Common myeloid progenitor, CD34-positive (primary cell): ENCODE measurements at regions not wholly inside any gene's neighbourhood (a gene's known extent, or its start where the extent isn't known, plus 50 kb on each side); places are given as distances from the start of the nearest gene placed in this dataset.

Experiments used
- CTCF ChIA-PET: fragments of 350-600 bp; sonication (Branson Sonifier 250); formaldehyde crosslinking; loops from one replicate; lab custom pipeline; 2021; ENCODE audit warnings: antibody characterized with exemption; lab: Charles Lee
- POLR2A ChIA-PET: fragments of 350-600 bp; sonication (Branson Sonifier 250); formaldehyde crosslinking; loops from one replicate; lab custom pipeline; 2021; ENCODE audit warnings: antibody characterized with exemption; lab: Charles Lee
- DNase-seq, 3 donors: peaks; one replicate each; pipeline versions ENCODE4 v3.0.0 to v3.0.0-alpha.2; 2013
- H3K27ac ChIP-seq, 2 experiments: 1 replicate in 1 of 2; 2 replicates in 1 of 2; pipeline ENCODE4 v1.7.0; 2013; ENCODE audit warnings: inconsistent platforms in 2 of 2, low read length in 2 of 2, mild to moderate bottlenecking in 2 of 2, low read depth in 1 of 2, moderate library complexity in 1 of 2; ENCODE audit not compliant: severe bottlenecking in 2 of 2, insufficient read depth in 1 of 2, poor library complexity in 1 of 2
- H3K27me3 ChIP-seq, 5 experiments: replicated peaks in 2 of 5; 1 replicate in 3 of 5; 2 replicates in 2 of 5; pipeline versions ENCODE4 v1.6.1 to v1.7.0; 2013; ENCODE audit warnings: low read length in 4 of 5, mild to moderate bottlenecking in 2 of 5, moderate library complexity in 2 of 5, inconsistent platforms in 1 of 5; ENCODE audit not compliant: insufficient read depth in 5 of 5, control insufficient read depth in 4 of 5
- H3K36me3 ChIP-seq, 4 experiments: 1 replicate in 2 of 4; 2 replicates in 2 of 4; pipeline versions ENCODE4 v1.6.1 to v1.7.0; 2013; ENCODE audit warnings: low read length in 3 of 4, control low read depth in 1 of 4, mild to moderate bottlenecking in 1 of 4; ENCODE audit not compliant: control insufficient read depth in 4 of 4, insufficient read depth in 4 of 4
- H3K4me1 ChIP-seq, 4 experiments: 1 replicate in 3 of 4; 2 replicates in 1 of 4; pipeline versions ENCODE4 v1.6.1 to v1.7.1; 2013; ENCODE audit warnings: low read length in 3 of 4, mild to moderate bottlenecking in 3 of 4, control low read depth in 1 of 4, inconsistent platforms in 1 of 4, moderate library complexity in 1 of 4; ENCODE audit not compliant: control insufficient read depth in 4 of 4, insufficient read depth in 4 of 4; ENCODE audit errors: control extremely low read depth in 1 of 4
- H3K4me3 ChIP-seq, 7 experiments: 1 replicate in 4 of 7; 2 replicates in 3 of 7; pipeline versions ENCODE4 v1.5.1 to v1.7.0; 2013; ENCODE audit warnings: mild to moderate bottlenecking in 7 of 7, low read length in 6 of 7, moderate library complexity in 6 of 7, inconsistent platforms in 2 of 7, low read depth in 2 of 7, control low read depth in 1 of 7; ENCODE audit not compliant: insufficient read depth in 4 of 7, control insufficient read depth in 1 of 7; ENCODE audit errors: extremely low read depth in 1 of 7
- H3K9me3 ChIP-seq, 5 experiments: 1 replicate in 4 of 5; 2 replicates in 1 of 5; pipeline versions ENCODE4 v1.6.1 to v1.7.1; 2013; ENCODE audit warnings: low read length in 4 of 5, mild to moderate bottlenecking in 2 of 5, inconsistent platforms in 1 of 5, low read depth in 1 of 5, moderate library complexity in 1 of 5; ENCODE audit not compliant: control insufficient read depth in 4 of 5, insufficient read depth in 2 of 5; ENCODE audit errors: control extremely low read depth in 1 of 5
- WGBS: methylation state at CpG from one replicate; pipeline ENCODE4 v1.1.5; 2013; ENCODE audit not compliant: insufficient coverage; 5-methylcytosine and 5-hydroxymethylcytosine counted together

DNA sequence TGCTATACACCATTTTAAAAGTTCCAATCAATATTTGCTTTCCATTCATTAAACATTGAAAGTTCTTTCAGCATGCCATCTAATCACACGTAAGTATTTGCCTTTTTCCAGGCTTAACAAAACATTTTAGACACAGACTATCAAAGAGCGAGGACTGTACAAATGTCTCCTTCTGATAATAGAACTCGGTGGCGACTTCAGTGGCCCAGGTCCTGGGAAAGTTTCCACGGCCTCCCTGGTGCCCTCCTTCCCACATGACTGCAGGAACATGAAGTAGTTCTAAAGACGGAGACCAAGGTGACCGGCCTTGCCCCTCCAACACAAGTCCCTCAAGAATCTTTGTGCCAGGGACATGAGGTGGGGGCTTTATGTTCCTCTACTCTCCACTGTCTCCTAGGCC lies 174.6 kb upstream of the KBTBD8 start:
- POLR2A ChIA-PET: no interaction called here
- Histone ChIP-seq H3K4me3 (no peak overlapping the region), H3K27me3 (no peaks in the 10 kb centered on the region), H3K9me3 (no peaks in the 10 kb centered on the region), H3K4me1 (no peaks in the 10 kb centered on the region), H3K36me3 (no peaks in the 10 kb centered on the region), H3K27ac (no peak overlapping the region)
- 100% methylated on average over 7 of the region's 7 CpGs for WGBS
- CTCF ChIA-PET: interaction anchor here (0.6 to 13.3 kb wide), 6 partner anchors 14 to 571 kb away, joined by 3 to 160 read pairs (median 20); no protein-coding TSS in a partner anchor
- no peak for DNase-seq

- no peak for DNase-seq
- H3K9me3 ChIP-seq: no peaks in the 10 kb centered on the region
- POLR2A ChIA-PET: no interaction called here
- no peak overlapping the region for H3K27ac ChIP-seq
- H3K27me3 ChIP-seq: no peaks in the 10 kb centered on the region
- no peak overlapping the region for H3K4me3 ChIP-seq
- H3K4me1 ChIP-seq: no peaks in the 10 kb centered on the region
- H3K36me3 ChIP-seq: no peaks in the 10 kb centered on the region
- WGBS: 100% methylated on average over 4 of the region's 4 CpGs
- CTCF ChIA-PET: interaction anchor here (1.1 to 13.3 kb wide), 2 partner anchors 549 to 573 kb away, joined by 3 to 160 read pairs; no protein-coding TSS in a partner anchor
These were observed 172.7 kb upstream of the KBTBD8 start for GRCh38 chr3:66825375-66825774.

- Histone ChIP-seq H3K4me1 (no peaks in the 10 kb centered on the region), H3K9me3 (no peaks in the 10 kb centered on the region), H3K36me3 (no peaks in the 10 kb centered on the region), H3K27me3 (no peaks in the 10 kb centered on the region), H3K27ac (no peak overlapping the region), H3K4me3 (no peak overlapping the region)
- ChIA-PET POLR2A (no interaction called here), CTCF (interaction anchor here (1.0 kb wide), 1 partner anchor 420 kb away, joined by 4 read pairs; no protein-coding TSS in a partner anchor)
- DNase-seq: no peak
- 94% methylated on average over 2 of the region's 6 CpGs for WGBS
These were observed 170.4 kb upstream of the KBTBD8 start for GRCh38 chr3:66827726-66828125.

DNA sequence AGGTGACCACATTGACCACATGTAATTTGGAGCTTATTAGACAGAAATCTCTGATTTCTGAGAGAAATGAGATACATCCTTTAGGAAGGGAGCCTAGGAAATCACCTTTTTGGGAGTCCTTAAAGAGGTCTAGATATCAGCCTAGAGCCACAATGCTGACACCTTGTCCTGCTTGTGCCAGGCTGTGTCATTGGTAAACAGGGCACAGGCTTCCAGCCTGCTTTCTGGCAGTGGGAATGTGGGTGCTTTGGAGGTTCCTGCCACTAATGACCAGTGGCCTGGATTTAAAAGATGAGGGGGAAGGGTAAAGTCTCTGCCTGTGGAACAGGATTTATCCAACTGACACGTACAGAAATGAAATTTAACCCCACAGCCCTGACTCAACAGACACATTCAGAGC lies 169.8 kb upstream of the KBTBD8 start:
- Histone ChIP-seq H3K4me3 (no peak overlapping the region), H3K4me1 (no peaks in the 10 kb centered on the region), H3K36me3 (no peaks in the 10 kb centered on the region), H3K27ac (no peak overlapping the region), H3K9me3 (no peaks in the 10 kb centered on the region), H3K27me3 (no peaks in the 10 kb centered on the region)
- CTCF ChIA-PET: interaction anchor here (1.0 to 1.6 kb wide), 3 partner anchors 10 to 420 kb away, joined by 3 to 4 read pairs (median 3); no protein-coding TSS in a partner anchor
- no peak for DNase-seq
- POLR2A ChIA-PET: no interaction called here
- no CpG with 5 or more reads among the region's 1 CpG for WGBS

GRCh38 chr3:66830301-66830700 lies 167.8 kb upstream of the KBTBD8 start:
- no peaks in the 10 kb centered on the region for H3K4me1 ChIP-seq
- H3K27ac ChIP-seq: no peak overlapping the region
- no peaks in the 10 kb centered on the region for H3K36me3 ChIP-seq
- POLR2A ChIA-PET: no interaction called here
- no peaks in the 10 kb centered on the region for H3K27me3 ChIP-seq
- no peaks in the 10 kb centered on the region for H3K9me3 ChIP-seq
- 80% methylated on average over 3 of the region's 3 CpGs for WGBS
- CTCF ChIA-PET: interaction anchor here (2.0 kb wide), 1 partner anchor 8 kb away, joined by 10 read pairs; no protein-coding TSS in a partner anchor
- H3K4me3 ChIP-seq: no peak overlapping the region
- DNase-seq: no peak

DNA sequence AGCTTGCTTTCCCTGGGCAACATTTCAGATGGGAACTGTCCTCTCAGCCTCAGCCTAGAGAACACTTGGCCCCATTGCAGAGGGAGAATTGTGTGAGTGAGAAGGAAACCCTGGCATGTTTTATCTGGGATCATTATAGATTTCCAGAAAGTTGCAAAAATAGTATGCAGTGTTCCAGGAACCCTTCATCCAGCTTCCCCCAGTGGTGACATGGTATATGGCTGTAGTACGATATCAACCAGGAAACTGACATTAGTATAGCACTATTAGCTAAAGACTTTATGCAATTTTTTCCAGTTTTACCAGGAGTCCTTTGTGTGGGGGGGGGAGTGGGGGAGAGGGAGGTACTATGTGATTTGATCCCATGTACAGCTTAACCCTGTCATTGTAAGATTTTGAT lies 166.2 kb upstream of the KBTBD8 start:
- POLR2A ChIA-PET: no interaction called here
- Histone ChIP-seq H3K4me3 (no peak overlapping the region), H3K36me3 (no peaks in the 10 kb centered on the region), H3K27ac (no peak overlapping the region), H3K9me3 (no peaks in the 10 kb centered on the region), H3K27me3 (no peaks in the 10 kb centered on the region), H3K4me1 (no peaks in the 10 kb centered on the region)
- WGBS: no CpG with 5 or more reads among the region's 1 CpG
- CTCF ChIA-PET: interaction anchor here (0.8 to 2.0 kb wide), 4 partner anchors 10 to 555 kb away, joined by 3 to 10 read pairs (median 4); no protein-coding TSS in a partner anchor
- no peak for DNase-seq

DNA sequence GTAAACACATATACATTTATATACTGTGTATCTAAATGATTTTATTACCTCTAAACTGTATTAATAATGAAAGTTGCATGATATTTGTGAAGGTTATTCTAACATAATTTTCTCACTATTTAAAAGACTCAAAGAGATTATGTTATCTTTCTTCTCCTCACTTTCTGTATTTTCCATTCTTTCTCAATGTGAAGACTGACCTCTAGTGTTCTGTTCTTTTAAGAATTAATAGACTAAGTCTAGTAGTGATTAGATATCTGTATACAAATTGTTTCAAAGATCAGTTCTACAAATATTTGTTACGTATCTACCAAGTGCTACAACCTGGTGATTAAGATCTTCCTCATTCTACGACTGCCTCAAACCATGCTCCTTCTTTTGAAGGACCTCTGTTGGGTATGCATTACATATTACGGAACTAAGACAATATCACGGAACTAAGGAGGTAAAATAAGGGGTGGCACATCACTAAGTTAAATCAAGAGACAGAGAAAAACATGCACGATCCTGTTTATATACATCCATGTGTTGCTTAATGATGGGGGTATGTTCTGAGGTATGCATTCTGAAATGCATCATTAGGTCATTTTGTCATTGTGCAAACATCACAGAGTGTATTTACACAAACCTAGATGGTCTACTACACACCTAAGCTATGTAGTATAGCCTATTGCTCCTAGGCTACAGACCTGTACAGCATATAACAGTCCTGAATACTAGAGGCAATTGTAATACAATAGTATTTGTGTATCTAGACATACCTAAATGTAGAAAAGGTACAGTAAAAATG lies 161.5 kb upstream of the KBTBD8 start:
- ChIA-PET CTCF (no interaction called here), POLR2A (no interaction called here)
- H3K4me3 ChIP-seq: no peak overlapping the region
- no peaks in the 10 kb centered on the region for H3K9me3 ChIP-seq
- 100% methylated on average over 1 of the region's 5 CpGs for WGBS
- H3K36me3 ChIP-seq: no peaks in the 10 kb centered on the region
- H3K27me3 ChIP-seq: no peaks in the 10 kb centered on the region
- no peak for DNase-seq
- H3K4me1 ChIP-seq: no peaks in the 10 kb centered on the region
- no peak overlapping the region for H3K27ac ChIP-seq
